ENCODE measurements at regions not wholly inside any gene's neighbourhood (a gene's known extent, or its start where the extent isn't known, plus 50 kb on each side); places are given as distances from the start of the nearest gene placed in this dataset.

DNA sequence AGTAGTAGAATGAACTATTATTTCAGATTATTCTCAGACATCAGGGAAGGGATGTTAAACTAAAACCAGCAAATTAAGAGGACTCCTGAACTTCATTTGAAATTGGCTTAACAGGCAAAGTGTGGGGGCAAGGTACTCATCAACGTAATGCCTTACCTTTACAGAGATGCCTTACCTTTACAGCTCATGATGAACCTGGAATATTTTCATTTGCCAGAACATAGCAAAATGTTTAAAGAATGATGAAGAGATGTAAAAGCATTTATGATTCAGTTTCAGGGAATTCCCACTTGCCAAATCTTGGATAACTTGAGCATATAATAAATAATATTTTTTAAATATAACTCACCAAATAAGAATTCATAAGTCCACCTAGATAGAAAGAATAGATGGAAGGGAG, 207.5 kb downstream of the TINAG start:
- Histone ChIP-seq H3K36me3 (ENCODE audit: insufficient read depth, low read length) (no peaks in the 10 kb centered on the region), H3K9ac (ENCODE audit: low read length) (no peak overlapping the region), H3K9me2 (ENCODE audit: low read depth, low read length) (no peaks in the 10 kb centered on the region), H2AFZ (ENCODE audit: low read length) (no peak overlapping the region), H3F3A (ENCODE audit: insufficient read depth, low read length) (no peaks in the 10 kb centered on the region), H3K27ac (ENCODE audit: low read depth, low read length, poor library complexity, severe bottlenecking) (no peak overlapping the region), H3K79me2 (ENCODE audit: insufficient read depth, low read length) (no peaks in the 10 kb centered on the region), H4K20me1 (ENCODE audit: insufficient read depth, low read length) (no peaks in the 10 kb centered on the region), H3K4me3 (ENCODE audit: low read depth, low read length, poor library complexity, severe bottlenecking) (no peak overlapping the region), H3K27me3 (ENCODE audit: insufficient read depth, low read length) (no peaks in the 10 kb centered on the region), H3K4me1 (ENCODE audit: insufficient read depth, low read length, severe bottlenecking) (no peaks in the 10 kb centered on the region), H3K9me3 (ENCODE audit: low read length) (no peaks in the 10 kb centered on the region), H3K4me2 (ENCODE audit: low read length) (no peak overlapping the region)
- no peak for TF ChIP-seq CTCF (IDR thresholded peaks at IDR 0.05; ENCODE audit: low read length)
- TF ChIP-seq EZH2 (IDR thresholded peaks at IDR 0.05; ENCODE audit: borderline replicate concordance, low read length), result no peak

DNA sequence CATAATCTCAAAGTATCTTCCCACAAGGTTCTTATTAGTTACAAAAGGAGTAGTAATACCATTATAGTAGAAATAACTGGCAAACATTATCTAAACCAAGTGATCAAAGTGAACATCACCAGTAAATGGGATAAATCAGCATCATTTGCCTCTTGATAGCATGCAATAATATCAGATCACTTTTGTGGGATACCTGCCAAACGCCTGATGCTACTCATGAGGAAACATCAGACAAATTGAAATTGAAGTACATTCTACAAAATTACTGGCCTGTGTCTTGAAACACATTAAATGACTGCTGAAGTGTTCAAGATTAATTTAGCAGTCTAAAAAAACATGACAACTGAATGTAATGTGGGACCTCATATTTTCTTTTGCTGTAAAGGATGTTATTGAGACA, 208.1 kb downstream of the TINAG start:
- Histone ChIP-seq H3K4me1 (ENCODE audit: insufficient read depth, low read length, severe bottlenecking) (no peaks in the 10 kb centered on the region), H3K9me2 (ENCODE audit: low read depth, low read length) (no peaks in the 10 kb centered on the region), H3K9ac (ENCODE audit: low read length) (no peak overlapping the region), H2AFZ (ENCODE audit: low read length) (no peak overlapping the region), H3K27ac (ENCODE audit: low read depth, low read length, poor library complexity, severe bottlenecking) (no peak overlapping the region), H3K9me3 (ENCODE audit: low read length) (no peaks in the 10 kb centered on the region), H3F3A (ENCODE audit: insufficient read depth, low read length) (no peaks in the 10 kb centered on the region), H3K36me3 (ENCODE audit: insufficient read depth, low read length) (no peaks in the 10 kb centered on the region), H3K79me2 (ENCODE audit: insufficient read depth, low read length) (no peaks in the 10 kb centered on the region), H3K4me2 (ENCODE audit: low read length) (no peak overlapping the region), H4K20me1 (ENCODE audit: insufficient read depth, low read length) (no peaks in the 10 kb centered on the region), H3K4me3 (ENCODE audit: low read depth, low read length, poor library complexity, severe bottlenecking) (no peak overlapping the region), H3K27me3 (ENCODE audit: insufficient read depth, low read length) (no peaks in the 10 kb centered on the region)
- no peak for TF ChIP-seq EZH2 (IDR thresholded peaks at IDR 0.05; ENCODE audit: borderline replicate concordance, low read length)
- no peak for TF ChIP-seq CTCF (IDR thresholded peaks at IDR 0.05; ENCODE audit: low read length)

GRCh38 chr6:54519161-54519560, 210.9 kb downstream of the TINAG start:
- TF ChIP-seq CTCF (IDR thresholded peaks at IDR 0.05; ENCODE audit: low read length) (no peak), EZH2 (IDR thresholded peaks at IDR 0.05; ENCODE audit: borderline replicate concordance, low read length) (no peak)
- Histone ChIP-seq H3K9me2 (ENCODE audit: low read depth, low read length) (no peaks in the 10 kb centered on the region), H3K27me3 (ENCODE audit: insufficient read depth, low read length) (no peaks in the 10 kb centered on the region), H3K4me1 (ENCODE audit: insufficient read depth, low read length, severe bottlenecking) (no peaks in the 10 kb centered on the region), H3K27ac (ENCODE audit: low read depth, low read length, poor library complexity, severe bottlenecking) (no peak overlapping the region), H4K20me1 (ENCODE audit: insufficient read depth, low read length) (no peaks in the 10 kb centered on the region), H3K9me3 (ENCODE audit: low read length) (no peaks in the 10 kb centered on the region), H3K4me3 (ENCODE audit: low read depth, low read length, poor library complexity, severe bottlenecking) (no peak overlapping the region), H3F3A (ENCODE audit: insufficient read depth, low read length) (no peaks in the 10 kb centered on the region), H3K4me2 (ENCODE audit: low read length) (no peak overlapping the region), H2AFZ (ENCODE audit: low read length) (no peak overlapping the region), H3K79me2 (ENCODE audit: insufficient read depth, low read length) (no peaks in the 10 kb centered on the region), H3K36me3 (ENCODE audit: insufficient read depth, low read length) (no peaks in the 10 kb centered on the region), H3K9ac (ENCODE audit: low read length) (no peak overlapping the region)

All from OCI-LY1 (cell line).